AG20443 (cell line): ENCODE measurements at regions not wholly inside any gene's neighbourhood (a gene's known extent, or its start where the extent isn't known, plus 50 kb on each side); places are given as distances from the start of the nearest gene placed in this dataset.

Source experiments
- DNase-seq: peaks from one replicate; pipeline ENCODE4 v3.0.0; 2012; ENCODE audit warnings: low spot score, mixed read lengths

GRCh38 chr5:116650544-116650943, 75.9 kb upstream of the SEMA6A start:
- DNase-seq = no peak

- no peak for DNase-seq
Measured at GRCh38 chr5:116646611-116647289, 72.1 kb upstream of the SEMA6A start.

GRCh38 chr5:116645627-116646026, 71.0 kb upstream of the SEMA6A start:
- no peak for DNase-seq

DNA sequence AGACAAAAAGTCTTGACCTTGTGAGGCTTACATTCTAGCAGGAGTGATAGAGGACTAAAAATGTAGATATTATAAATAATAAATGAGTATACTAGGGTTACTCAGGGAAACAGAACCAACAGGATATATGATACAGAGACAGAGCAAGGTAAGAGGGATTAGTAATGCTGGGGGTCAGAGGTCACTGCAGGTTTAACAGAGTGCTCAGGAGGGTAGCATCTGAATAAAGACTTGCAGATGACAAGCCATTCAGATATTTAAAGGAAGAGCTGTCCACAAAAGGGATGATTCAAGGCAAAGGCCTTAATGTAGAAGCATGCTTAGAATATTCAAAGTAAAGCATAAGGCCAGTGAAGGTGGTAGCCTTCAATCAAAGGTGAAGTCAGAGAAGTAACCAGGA, 65.6 kb upstream of the SEMA6A start:
- no peak for DNase-seq

GRCh38 chr5:116637149-116637740, 62.6 kb upstream of the SEMA6A start:
- no peak for DNase-seq

- no peak for DNase-seq
Measured at GRCh38 chr5:116632890-116633289, 58.3 kb upstream of the SEMA6A start.

DNA sequence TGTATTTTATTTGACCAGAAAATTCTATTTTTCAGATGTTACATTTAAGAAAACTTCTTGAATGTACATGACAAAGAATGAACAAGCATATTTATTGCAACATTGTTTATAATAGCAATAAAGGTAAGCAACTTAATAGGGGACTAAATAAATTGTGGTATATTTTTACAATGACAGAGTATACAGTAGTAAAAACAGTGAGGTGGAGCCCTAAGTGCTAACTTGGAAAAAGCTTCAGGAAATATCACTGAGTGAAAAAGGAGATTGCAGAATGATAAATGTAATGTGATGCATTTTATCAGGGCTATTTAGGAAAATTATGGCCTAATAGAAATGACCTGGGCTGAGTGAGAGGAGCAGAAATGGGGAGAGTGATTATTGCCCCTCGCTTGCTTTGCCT, 56.5 kb upstream of the SEMA6A start:
- DNase-seq = no peak

- no peak for DNase-seq
Measured at GRCh38 chr5:116629168-116629567, 54.5 kb upstream of the SEMA6A start.

DNA sequence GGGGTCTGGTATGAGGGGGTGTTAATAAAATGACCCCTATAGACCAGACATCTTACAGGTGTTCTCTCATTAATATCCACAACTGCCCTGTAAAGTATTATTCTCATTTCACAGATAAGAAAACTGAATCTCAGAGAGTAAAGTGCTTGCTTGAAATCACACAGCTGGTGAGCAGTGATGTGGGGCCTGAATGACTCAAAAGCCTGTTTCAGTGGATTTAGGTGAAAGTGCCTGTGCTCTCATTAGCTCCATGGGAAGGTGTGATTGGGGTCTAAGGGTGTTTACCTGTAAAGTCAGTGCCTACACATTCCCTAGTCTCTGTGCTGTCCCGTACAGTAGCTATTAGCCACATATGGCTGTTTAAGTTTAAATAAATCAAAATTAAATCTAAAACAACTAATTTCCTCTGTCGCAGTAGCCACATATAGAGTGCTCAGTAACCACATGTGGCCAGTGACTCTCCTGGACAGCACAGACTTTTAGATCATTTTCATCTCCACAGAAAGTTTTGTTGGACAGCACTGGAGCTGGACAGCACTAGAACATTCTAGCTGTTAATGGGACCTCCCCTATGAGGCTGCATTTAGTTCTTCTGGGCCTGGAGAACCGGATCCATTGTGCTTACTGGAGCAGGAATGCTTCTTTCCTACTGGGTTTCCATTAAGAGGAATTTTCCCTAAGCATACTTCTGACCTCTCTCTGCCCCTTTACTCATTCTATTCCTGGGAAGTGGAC, 52.5 kb upstream of the SEMA6A start:
- no peak for DNase-seq

GRCh38 chr5:116626272-116626723, 51.7 kb upstream of the SEMA6A start:
- DNase-seq = peak; percentile 25
